Stimulated activated naive CD8-positive, alpha-beta T cell treated with anti-CD3 and anti-CD28 coated beads, Interleukin-15, Interleukin-2, amounts not matched to agents 100 ng/mL and 50 ng/mL, for 24 hours (primary cell): ENCODE measurements at regions not wholly inside any gene's neighbourhood (a gene's known extent, or its start where the extent isn't known, plus 50 kb on each side); places are given as distances from the start of the nearest gene placed in this dataset.
"Not testable (repeated sequence)": the region's sequence is repeated elsewhere in the genome, so short reads cannot be mapped to it uniquely, and the experiment has no call there.

ENCODE experiments used
- H3K27ac Mint-ChIP-seq: one replicate; pipeline ENCODE4 v1.8.0; 2021; ENCODE audit warnings: mild to moderate bottlenecking, mixed read lengths
- H3K27me3 Mint-ChIP-seq: one replicate; pipeline ENCODE4 v1.8.0; 2021; ENCODE audit warnings: mixed read lengths
- H3K36me3 Mint-ChIP-seq: one replicate; pipeline ENCODE4 v1.8.0; 2021; ENCODE audit warnings: low read depth, mixed read lengths
- H3K4me1 Mint-ChIP-seq: one replicate; pipeline ENCODE4 v1.8.0; 2021; ENCODE audit warnings: low read depth, mixed read lengths
- H3K4me3 Mint-ChIP-seq: one replicate; pipeline ENCODE4 v1.8.0; 2021; ENCODE audit warnings: mild to moderate bottlenecking, mixed read lengths
- H3K9me3 Mint-ChIP-seq: one replicate; pipeline ENCODE4 v1.8.0; 2021; ENCODE audit warnings: mixed read lengths

DNA sequence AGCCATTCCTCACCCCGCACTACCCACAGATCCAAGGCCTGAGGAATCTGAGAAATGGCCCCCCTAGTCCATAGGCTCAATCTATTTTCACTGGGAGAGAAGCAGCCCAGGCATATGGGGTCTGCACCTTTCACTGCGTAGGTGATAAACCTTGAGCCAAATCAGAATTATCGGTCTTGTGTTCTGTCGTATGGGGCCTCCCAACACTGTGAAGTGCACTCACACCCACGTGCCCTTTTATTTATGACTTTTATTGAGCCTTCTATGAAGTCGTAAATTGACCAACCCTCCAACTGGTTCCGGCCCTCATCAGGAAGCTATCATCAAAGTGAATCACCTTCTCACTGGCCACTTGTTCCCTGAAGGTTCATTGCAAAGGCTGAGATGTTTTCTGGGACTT, 259.3 kb downstream of the NPIPA7 start:
- not testable (repeated sequence) for H3K36me3 Mint-ChIP-seq, H3K9me3 Mint-ChIP-seq, H3K27ac Mint-ChIP-seq, H3K4me3 Mint-ChIP-seq, H3K27me3 Mint-ChIP-seq, H3K4me1 Mint-ChIP-seq

DNA sequence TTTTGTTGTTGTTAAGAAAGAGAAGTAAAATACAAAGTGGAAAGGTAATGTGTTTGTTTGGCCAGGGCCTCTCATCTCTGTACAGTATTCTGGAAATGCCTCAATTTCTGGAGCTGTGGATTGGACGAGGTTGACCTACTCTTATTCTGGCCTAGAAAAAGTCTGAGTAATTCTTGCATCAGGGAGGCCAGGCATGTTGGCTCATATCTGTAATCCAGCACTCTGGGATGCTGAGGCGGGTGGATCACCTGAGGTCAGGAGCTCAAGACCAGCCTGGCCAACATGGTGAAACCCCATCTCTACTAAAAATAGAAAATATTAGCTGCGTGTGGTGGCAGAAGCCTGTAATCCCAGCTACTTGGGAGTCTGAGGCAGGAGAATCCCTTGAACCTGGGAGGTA, 259.8 kb downstream of the NPIPA7 start:
- not testable (repeated sequence) for H3K27ac Mint-ChIP-seq, H3K4me1 Mint-ChIP-seq, H3K4me3 Mint-ChIP-seq, H3K27me3 Mint-ChIP-seq, H3K9me3 Mint-ChIP-seq, H3K36me3 Mint-ChIP-seq

DNA sequence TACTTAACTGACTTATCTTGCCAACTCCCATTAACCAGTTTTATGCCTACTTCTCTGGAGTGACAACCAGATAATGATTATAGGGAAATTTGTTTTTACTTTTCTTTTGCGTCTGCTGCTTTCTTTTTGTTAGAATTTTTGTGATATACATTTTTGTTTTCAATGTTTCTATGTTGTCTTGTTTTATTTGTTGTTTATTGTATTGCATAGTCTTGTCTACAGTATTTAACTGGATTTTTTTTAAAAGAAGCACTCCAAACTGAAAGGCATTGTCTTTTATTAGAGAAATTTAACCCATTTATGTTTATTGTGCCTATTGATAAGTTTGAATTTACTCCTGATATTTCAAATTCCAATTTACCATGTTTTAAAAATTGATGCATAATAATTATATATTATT, 264.9 kb downstream of the NPIPA7 start:
- not testable (repeated sequence) for H3K36me3 Mint-ChIP-seq, H3K27me3 Mint-ChIP-seq, H3K9me3 Mint-ChIP-seq, H3K4me3 Mint-ChIP-seq, H3K27ac Mint-ChIP-seq, H3K4me1 Mint-ChIP-seq

DNA sequence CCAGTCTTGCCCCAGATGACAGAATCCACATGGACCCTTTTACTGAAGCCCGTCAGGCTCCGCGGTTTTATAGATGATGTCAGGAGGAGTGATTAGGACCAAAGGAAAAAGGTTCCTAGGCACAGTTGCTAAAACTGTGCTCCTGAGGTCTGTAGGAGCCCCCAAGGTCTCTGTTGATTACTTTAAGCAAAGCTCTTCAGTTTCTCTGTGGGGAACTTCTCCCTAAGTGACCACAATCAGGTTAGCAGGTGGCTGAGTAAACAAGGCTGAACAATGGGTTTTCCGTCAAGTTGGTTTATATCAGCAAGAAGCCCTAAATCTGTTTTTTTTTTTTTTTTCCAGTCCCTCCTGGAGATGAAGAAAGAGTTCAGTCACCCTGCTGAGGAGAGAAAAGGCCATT, 269.1 kb downstream of the NPIPA7 start:
- H3K4me3 Mint-ChIP-seq, H3K36me3 Mint-ChIP-seq, H3K9me3 Mint-ChIP-seq, H3K4me1 Mint-ChIP-seq, H3K27ac Mint-ChIP-seq, H3K27me3 Mint-ChIP-seq: not testable (repeated sequence)

DNA sequence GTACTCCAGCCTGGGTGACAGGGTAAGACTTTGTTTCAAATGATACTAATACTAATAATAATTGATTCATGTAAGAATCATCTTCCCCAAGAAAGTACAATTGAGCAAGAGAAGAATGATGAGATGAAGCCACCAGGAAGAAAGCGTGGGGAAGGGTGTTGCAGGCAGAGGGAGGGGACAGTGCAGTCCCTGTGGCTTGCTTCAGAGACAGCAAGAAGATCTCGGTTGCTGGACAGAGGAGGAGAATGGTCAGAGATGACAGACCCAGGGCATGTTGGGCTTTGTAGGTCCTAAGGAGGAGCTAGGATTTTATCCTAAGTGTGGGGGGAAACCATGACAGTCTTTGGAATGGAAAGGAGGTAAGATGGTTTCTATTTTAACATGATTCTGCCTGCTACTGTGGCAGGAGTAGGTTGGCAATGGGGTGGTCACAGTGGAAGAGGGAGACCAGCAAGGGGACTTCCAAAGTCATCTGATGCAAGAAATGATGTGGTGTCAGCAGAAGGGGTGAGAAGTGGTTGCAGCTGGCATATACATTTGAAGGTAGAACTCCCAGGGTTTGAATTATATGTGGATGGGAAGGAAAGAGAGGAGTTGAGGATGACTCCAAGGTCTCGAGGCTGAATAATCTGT, 293.4 kb downstream of the NPIPA7 start:
- H3K27me3 Mint-ChIP-seq, H3K27ac Mint-ChIP-seq, H3K36me3 Mint-ChIP-seq, H3K4me3 Mint-ChIP-seq, H3K9me3 Mint-ChIP-seq, H3K4me1 Mint-ChIP-seq: not testable (repeated sequence)

DNA sequence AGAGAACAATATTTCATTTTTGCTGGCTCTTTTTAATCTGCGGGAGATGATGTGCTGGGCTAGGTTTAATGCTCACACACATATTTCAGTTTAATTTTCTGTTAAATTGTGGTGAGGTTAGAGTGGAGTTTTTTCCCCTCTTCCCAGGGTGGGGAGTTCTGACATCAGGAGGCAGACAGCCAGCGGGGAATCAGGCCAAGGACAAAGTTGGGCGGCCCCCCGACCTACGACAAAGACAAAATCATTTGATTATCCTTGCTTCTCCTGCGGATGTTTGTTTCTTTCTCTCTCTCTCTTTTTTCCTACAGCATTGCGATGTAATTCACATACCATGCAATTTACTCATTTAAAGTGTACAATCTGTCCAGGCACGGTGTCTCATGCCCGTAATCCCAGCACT, 295.9 kb downstream of the NPIPA7 start:
- H3K36me3 Mint-ChIP-seq, H3K27me3 Mint-ChIP-seq, H3K9me3 Mint-ChIP-seq, H3K27ac Mint-ChIP-seq, H3K4me1 Mint-ChIP-seq, H3K4me3 Mint-ChIP-seq: not testable (repeated sequence)

DNA sequence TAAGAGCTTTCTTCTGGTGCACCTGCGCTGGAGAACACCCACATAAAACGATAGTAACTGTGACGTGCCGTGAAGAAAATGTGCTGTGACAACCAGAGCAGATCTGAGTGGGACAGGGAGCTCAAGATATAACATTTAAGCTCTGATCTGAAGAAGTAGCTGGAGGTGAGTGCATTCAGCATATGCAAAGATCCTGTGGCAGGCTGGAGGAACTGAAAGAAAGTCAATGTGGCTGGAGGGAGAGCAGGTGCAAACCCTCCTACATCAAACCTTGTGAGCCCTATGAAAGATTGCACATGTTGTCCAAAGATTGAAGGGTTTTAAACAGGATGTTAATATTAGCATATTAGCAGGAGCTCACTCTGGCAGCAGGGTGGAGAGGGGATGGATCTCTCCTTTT, 342.9 kb downstream of the NPIPA7 start:
- H3K4me3 Mint-ChIP-seq, H3K27ac Mint-ChIP-seq, H3K27me3 Mint-ChIP-seq, H3K9me3 Mint-ChIP-seq, H3K4me1 Mint-ChIP-seq, H3K36me3 Mint-ChIP-seq: not testable (repeated sequence)

DNA sequence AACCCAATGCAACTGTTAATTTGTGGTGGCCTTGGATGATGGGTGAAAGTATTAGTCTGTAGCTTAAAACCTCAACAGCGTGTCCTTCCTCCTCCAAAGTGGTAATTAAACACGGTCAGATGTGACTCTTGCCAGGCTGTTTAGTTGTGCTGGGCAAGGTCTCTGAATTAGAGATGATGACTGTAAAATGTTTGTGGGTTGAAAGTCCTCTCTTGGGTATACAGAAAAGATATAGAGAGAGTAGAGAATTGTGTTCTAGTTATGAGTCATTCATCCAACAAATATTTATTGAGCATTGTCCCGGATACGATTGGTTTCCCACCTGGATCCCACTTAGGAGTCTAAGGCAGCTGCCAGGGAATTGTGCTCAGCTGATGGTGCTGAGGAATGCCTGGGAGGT, 343.7 kb downstream of the NPIPA7 start:
- not testable (repeated sequence) for H3K9me3 Mint-ChIP-seq, H3K27ac Mint-ChIP-seq, H3K4me1 Mint-ChIP-seq, H3K4me3 Mint-ChIP-seq, H3K36me3 Mint-ChIP-seq, H3K27me3 Mint-ChIP-seq

DNA sequence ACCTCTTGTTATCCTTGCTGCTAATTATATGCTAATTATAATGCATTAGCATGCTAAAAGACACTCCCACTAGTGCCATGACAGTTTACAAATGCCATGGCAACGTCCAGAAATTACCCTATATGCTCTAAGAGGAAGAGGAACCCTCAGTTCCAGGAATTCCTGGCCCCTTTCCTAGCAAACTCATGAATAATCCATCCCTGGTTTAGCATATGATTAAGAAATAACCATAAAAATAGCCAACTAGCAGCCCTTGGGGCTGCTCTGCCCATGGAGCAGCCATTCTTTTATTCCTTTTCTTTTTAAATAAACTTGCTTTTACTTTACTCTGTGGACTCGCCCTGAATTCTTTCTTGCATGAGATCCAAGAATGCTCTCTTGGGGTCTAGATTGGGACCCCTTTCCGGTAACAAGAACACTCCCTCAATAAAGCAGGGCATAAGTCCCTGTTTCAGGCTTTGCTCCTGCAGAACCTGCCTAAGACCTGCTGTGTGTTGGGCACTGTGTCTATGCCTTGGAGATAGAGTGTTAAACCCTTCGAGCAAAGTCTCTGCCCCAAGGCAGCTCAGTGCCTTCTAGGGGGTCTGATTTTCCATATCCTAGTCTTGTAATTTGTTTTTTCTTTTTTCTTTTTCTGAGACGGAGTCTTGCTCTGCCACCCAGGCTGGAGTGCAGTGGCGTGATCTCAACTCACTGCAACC, 345.0 kb downstream of the NPIPA7 start:
- H3K27ac Mint-ChIP-seq, H3K4me1 Mint-ChIP-seq, H3K36me3 Mint-ChIP-seq, H3K4me3 Mint-ChIP-seq, H3K9me3 Mint-ChIP-seq, H3K27me3 Mint-ChIP-seq: not testable (repeated sequence)

DNA sequence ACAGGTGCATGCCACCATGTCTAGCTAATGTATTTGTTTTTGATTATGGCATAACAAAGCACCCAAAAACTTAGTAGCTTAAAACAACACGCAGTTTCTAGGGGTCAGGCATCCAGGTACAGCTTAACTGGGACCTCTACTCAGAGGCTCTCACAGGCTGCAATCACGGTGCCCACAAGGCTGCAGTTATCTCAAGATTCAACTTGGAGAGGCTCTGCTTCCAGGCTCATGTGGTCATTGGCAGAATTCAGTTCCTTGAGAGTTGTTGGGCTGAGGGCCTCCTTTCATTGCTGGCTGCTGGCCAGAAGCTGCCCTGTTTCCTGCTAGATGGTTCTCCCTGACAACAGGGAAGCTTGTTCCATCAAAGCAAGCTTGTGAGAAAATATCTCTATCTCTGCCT, 348.1 kb downstream of the NPIPA7 start:
- H3K27ac Mint-ChIP-seq, H3K27me3 Mint-ChIP-seq, H3K36me3 Mint-ChIP-seq, H3K4me3 Mint-ChIP-seq, H3K4me1 Mint-ChIP-seq, H3K9me3 Mint-ChIP-seq: not testable (repeated sequence)

DNA sequence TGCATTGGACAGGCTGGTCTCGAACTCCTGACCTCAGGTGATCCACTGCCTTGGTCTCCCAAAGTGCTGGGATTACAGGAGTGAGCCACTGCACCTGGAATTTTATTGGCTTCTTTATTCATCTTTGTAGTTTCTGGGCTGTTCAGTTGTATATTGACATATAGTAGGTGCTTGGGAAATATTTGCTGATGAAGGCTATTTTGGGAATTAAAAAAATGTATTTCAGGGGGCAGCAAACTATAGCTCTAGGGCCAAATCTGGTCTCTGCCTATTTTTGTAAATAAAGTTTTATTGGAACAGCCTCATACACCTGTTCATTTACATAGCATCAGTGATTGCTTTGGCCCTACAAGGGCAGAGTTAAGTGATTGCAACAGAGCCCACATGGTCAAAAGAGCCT, 363.6 kb downstream of the NPIPA7 start:
- H3K4me1 Mint-ChIP-seq, H3K9me3 Mint-ChIP-seq, H3K4me3 Mint-ChIP-seq, H3K27ac Mint-ChIP-seq, H3K36me3 Mint-ChIP-seq, H3K27me3 Mint-ChIP-seq: not testable (repeated sequence)

DNA sequence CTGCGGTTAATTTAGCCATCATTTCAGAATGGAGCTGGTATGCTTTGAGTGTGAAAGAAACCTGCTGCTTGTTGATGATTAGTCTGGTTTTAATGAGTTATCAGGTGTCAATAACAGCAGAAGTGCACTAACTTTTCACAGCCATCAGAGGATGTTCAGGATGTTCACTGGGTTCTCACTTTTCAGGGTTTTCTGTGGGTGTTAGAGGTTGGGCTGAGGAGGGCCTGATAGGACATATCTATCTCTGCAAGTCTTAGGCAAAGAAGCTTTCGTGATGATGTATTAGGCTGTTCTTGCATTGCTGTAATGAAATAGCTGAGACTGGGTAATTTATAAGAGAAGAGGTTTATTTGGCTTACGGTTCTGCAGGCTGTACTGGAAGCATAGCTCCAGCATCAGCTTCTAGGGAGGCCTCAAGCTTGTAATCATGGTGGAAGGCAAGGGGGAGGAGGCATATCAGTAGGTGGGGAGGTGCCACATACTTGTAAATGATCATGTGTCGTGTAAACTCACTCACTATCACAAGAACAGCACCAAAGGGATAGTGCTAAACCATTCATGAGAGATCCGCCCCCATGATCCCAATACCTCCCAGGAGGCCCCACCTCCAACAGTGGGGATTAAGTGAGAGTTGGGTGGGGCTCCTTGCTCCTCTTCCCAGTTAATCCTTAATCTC, 376.2 kb downstream of the NPIPA7 start:
- H3K9me3 Mint-ChIP-seq, H3K4me1 Mint-ChIP-seq, H3K36me3 Mint-ChIP-seq, H3K27me3 Mint-ChIP-seq, H3K4me3 Mint-ChIP-seq, H3K27ac Mint-ChIP-seq: not testable (repeated sequence)

DNA sequence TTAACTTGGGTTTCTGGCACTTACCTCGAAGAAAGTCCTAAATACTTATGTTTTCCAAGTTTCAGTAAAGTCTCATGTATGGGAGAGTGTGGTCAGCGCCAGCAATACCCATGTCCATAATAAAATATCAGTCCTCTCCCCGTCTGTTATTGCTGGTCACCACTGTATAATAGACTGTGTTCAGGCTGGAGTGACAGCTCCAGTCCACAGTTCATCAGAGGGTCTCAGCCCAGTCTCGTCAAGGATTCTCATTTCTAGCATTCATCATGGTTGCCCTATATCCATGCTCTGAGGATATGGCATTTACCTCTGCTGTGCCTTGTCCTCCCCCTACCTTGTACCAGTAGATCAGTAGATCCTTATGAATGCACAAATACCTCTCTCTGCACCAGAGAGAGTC, 384.5 kb downstream of the NPIPA7 start:
- peaks cover 5% of the 10 kb centered on the region for H3K27me3 Mint-ChIP-seq
- H3K27ac Mint-ChIP-seq = no peak overlapping the region
- H3K36me3 Mint-ChIP-seq = no peaks in the 10 kb centered on the region
- no peaks in the 10 kb centered on the region for H3K4me1 Mint-ChIP-seq
- H3K9me3 Mint-ChIP-seq = peaks cover 5% of the 10 kb centered on the region
- H3K4me3 Mint-ChIP-seq = no peak overlapping the region

DNA sequence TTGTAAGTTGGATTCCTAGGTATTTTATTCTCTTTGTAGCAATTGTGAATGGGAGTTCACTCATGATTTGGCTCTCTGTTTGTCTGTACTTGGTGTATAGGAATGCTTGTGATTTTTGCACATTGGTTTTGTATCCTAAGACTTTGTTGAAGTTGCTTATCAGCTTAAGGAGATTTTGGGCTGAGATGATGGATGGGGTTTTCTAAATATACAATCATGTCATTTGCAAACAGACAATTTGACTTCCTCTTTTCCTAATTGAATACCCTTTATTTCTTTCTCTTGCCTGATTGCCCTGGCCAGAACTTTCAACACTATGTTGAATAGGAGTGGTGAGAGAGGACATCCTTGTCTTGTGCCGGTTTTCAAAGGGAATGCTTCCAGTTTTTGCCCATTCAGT, 391.8 kb downstream of the NPIPA7 start:
- H3K36me3 Mint-ChIP-seq, H3K9me3 Mint-ChIP-seq, H3K4me3 Mint-ChIP-seq, H3K4me1 Mint-ChIP-seq, H3K27ac Mint-ChIP-seq: not testable (repeated sequence)
- H3K27me3 Mint-ChIP-seq = peaks cover 10% of the 10 kb centered on the region

DNA sequence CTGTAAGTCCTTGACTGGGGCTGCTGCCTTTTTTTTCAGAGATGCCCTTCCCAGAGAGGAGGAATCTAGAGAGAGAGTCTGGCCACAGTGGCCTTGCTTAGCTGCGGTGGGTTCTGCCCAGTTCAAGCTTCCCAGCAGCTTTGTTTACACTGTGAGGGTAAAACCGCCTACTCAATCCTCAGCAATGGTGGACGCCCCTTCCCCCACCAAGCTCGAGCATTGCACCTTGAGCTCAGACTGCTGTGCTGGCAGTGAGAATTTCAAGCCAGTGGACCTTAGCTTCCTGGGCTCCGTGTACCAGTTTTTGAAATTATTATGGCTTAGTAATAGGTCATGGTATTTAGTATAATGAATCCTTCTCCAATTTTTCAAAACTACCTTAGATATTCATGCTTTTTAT, 395.4 kb downstream of the NPIPA7 start:
- Mint-ChIP-seq H3K27me3 (peaks cover 20% of the 10 kb centered on the region), H3K27ac (no peak overlapping the region), H3K36me3 (no peaks in the 10 kb centered on the region), H3K9me3 (no peaks in the 10 kb centered on the region), H3K4me3 (no peak overlapping the region), H3K4me1 (no peaks in the 10 kb centered on the region)

DNA sequence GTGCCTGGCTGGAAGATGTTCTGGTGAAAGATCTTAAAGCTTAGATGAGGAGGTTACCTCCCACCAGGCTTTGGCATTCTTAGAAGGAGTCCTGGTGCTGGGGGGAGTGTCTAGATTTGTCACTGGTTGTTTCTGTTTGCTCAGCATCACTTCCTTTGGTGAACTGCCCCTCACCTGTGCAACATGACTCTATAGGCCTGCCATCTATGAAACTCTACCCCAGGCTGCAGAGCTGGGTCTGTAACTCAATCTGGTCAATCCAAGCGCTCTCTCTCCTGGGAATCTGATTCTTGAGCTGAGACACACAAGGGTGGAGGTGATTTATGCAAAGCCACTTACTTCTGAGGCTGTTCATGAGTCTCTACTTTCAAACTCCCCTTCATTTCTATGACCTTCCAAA, 399.4 kb downstream of the NPIPA7 start:
- H3K9me3 Mint-ChIP-seq = no peaks in the 10 kb centered on the region
- H3K27me3 Mint-ChIP-seq = peaks cover 20% of the 10 kb centered on the region
- no peaks in the 10 kb centered on the region for H3K4me1 Mint-ChIP-seq
- no peak overlapping the region for H3K4me3 Mint-ChIP-seq
- H3K36me3 Mint-ChIP-seq = no peaks in the 10 kb centered on the region
- no peak overlapping the region for H3K27ac Mint-ChIP-seq
